ENCODE measurements at regions not wholly inside any gene's neighbourhood (a gene's known extent, or its start where the extent isn't known, plus 50 kb on each side); places are given as distances from the start of the nearest gene placed in this dataset.

- Histone ChIP-seq H3K27me3 (ENCODE audit: control insufficient read depth in 3 of 3, insufficient read depth in 3 of 3, low read length in 3 of 3) (no peaks in the 10 kb centered on the region), H3K36me3 (ENCODE audit: control insufficient read depth in 3 of 3, insufficient read depth in 3 of 3, low read length in 3 of 3) (no peaks in the 10 kb centered on the region), H3K9me3 (ENCODE audit: control insufficient read depth in 3 of 3, low read length in 3 of 3) (no peaks in the 10 kb centered on the region), H3K4me3 (ENCODE audit: low read length in 3 of 3) (no peak overlapping the region), H3K4me1 (ENCODE audit: control insufficient read depth in 3 of 3, insufficient read depth in 3 of 3, low read length in 3 of 3) (peaks cover 0 to 4% (median 0%) of the 10 kb centered on the region in 3 donors), H3K9ac (ENCODE audit: low read depth in 1 of 3, low read length in 3 of 3) (no peak overlapping the region), H3K27ac (ENCODE audit: low read depth, low read length) (no peak overlapping the region)
Observed at GRCh38 chr6:14736554-14736953, 509.3 kb upstream of the JARID2 start.

GRCh38 chr6:14738497-14738896 lies 507.4 kb upstream of the JARID2 start:
- Histone ChIP-seq H3K9ac (ENCODE audit: low read depth in 1 of 3, low read length in 3 of 3) (no peak overlapping the region), H3K9me3 (ENCODE audit: control insufficient read depth in 3 of 3, low read length in 3 of 3) (no peaks in the 10 kb centered on the region), H3K36me3 (ENCODE audit: control insufficient read depth in 3 of 3, insufficient read depth in 3 of 3, low read length in 3 of 3) (no peaks in the 10 kb centered on the region), H3K27me3 (ENCODE audit: control insufficient read depth in 3 of 3, insufficient read depth in 3 of 3, low read length in 3 of 3) (no peaks in the 10 kb centered on the region), H3K4me3 (ENCODE audit: low read length in 3 of 3) (no peak overlapping the region), H3K4me1 (ENCODE audit: control insufficient read depth in 3 of 3, insufficient read depth in 3 of 3, low read length in 3 of 3) (peaks cover 0 to 8% (median 0%) of the 10 kb centered on the region in 3 donors), H3K27ac (ENCODE audit: low read depth, low read length) (no peak overlapping the region)

GRCh38 chr6:14738933-14739332 lies 506.9 kb upstream of the JARID2 start:
- Histone ChIP-seq H3K36me3 (ENCODE audit: control insufficient read depth in 3 of 3, insufficient read depth in 3 of 3, low read length in 3 of 3) (no peaks in the 10 kb centered on the region), H3K9ac (ENCODE audit: low read depth in 1 of 3, low read length in 3 of 3) (no peak overlapping the region), H3K27me3 (ENCODE audit: control insufficient read depth in 3 of 3, insufficient read depth in 3 of 3, low read length in 3 of 3) (no peaks in the 10 kb centered on the region), H3K27ac (ENCODE audit: low read depth, low read length) (no peak overlapping the region), H3K4me1 (ENCODE audit: control insufficient read depth in 3 of 3, insufficient read depth in 3 of 3, low read length in 3 of 3) (peaks cover 0 to 8% (median 0%) of the 10 kb centered on the region in 3 donors), H3K4me3 (ENCODE audit: low read length in 3 of 3) (no peak overlapping the region), H3K9me3 (ENCODE audit: control insufficient read depth in 3 of 3, low read length in 3 of 3) (no peaks in the 10 kb centered on the region)

- Histone ChIP-seq H3K9ac (ENCODE audit: low read depth in 1 of 3, low read length in 3 of 3) (no peak overlapping the region), H3K4me1 (ENCODE audit: control insufficient read depth in 3 of 3, insufficient read depth in 3 of 3, low read length in 3 of 3) (peaks cover 0 to 8% (median 0%) of the 10 kb centered on the region in 3 donors), H3K4me3 (ENCODE audit: low read length in 3 of 3) (no peak overlapping the region), H3K27ac (ENCODE audit: low read depth, low read length) (no peak overlapping the region), H3K27me3 (ENCODE audit: control insufficient read depth in 3 of 3, insufficient read depth in 3 of 3, low read length in 3 of 3) (no peaks in the 10 kb centered on the region), H3K9me3 (ENCODE audit: control insufficient read depth in 3 of 3, low read length in 3 of 3) (no peaks in the 10 kb centered on the region), H3K36me3 (ENCODE audit: control insufficient read depth in 3 of 3, insufficient read depth in 3 of 3, low read length in 3 of 3) (no peaks in the 10 kb centered on the region)
Observed at GRCh38 chr6:14739827-14740226, 506.0 kb upstream of the JARID2 start.

DNA sequence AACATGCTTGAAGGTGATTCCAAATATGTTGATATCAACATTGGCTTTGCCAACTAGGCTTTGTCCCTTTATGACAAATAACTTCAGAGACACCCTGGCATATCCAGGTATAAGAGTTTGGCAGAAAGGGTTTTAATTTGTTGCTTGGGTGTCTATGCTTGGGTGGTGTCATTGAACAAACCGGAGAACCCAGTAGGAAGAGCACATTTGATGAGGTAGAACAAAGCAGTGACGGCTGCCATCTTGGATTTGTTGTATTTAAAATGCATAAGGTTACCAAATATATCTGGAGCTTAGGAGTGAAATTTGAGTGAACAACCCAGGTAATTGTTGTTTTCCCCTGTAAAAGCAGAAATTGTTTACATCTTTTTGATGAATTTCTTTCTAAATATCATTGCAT lies 503.7 kb upstream of the JARID2 start:
- Histone ChIP-seq H3K9ac (ENCODE audit: low read depth in 1 of 3, low read length in 3 of 3) (no peak overlapping the region), H3K4me3 (ENCODE audit: low read length in 3 of 3) (no peak overlapping the region), H3K27me3 (ENCODE audit: control insufficient read depth in 3 of 3, insufficient read depth in 3 of 3, low read length in 3 of 3) (no peaks in the 10 kb centered on the region), H3K9me3 (ENCODE audit: control insufficient read depth in 3 of 3, low read length in 3 of 3) (no peaks in the 10 kb centered on the region), H3K4me1 (ENCODE audit: control insufficient read depth in 3 of 3, insufficient read depth in 3 of 3, low read length in 3 of 3) (peaks cover 0 to 4% (median 0%) of the 10 kb centered on the region in 3 donors), H3K27ac (ENCODE audit: low read depth, low read length) (no peak overlapping the region), H3K36me3 (ENCODE audit: control insufficient read depth in 3 of 3, insufficient read depth in 3 of 3, low read length in 3 of 3) (no peaks in the 10 kb centered on the region)

- no peaks in the 10 kb centered on the region for H3K36me3 ChIP-seq (ENCODE audit: control insufficient read depth in 3 of 3, insufficient read depth in 3 of 3, low read length in 3 of 3)
- H3K27me3 ChIP-seq (ENCODE audit: control insufficient read depth in 3 of 3, insufficient read depth in 3 of 3, low read length in 3 of 3), result no peaks in the 10 kb centered on the region
- H3K9me3 ChIP-seq (ENCODE audit: control insufficient read depth in 3 of 3, low read length in 3 of 3), result no peaks in the 10 kb centered on the region
- H3K4me3 ChIP-seq (ENCODE audit: low read length in 3 of 3), result no peak overlapping the region
- H3K27ac ChIP-seq (ENCODE audit: low read depth, low read length), result no peak overlapping the region
- H3K4me1 ChIP-seq (ENCODE audit: control insufficient read depth in 3 of 3, insufficient read depth in 3 of 3, low read length in 3 of 3), result peaks cover 0 to 4% (median 0%) of the 10 kb centered on the region in 3 donors
- no peak overlapping the region for H3K9ac ChIP-seq (ENCODE audit: low read depth in 1 of 3, low read length in 3 of 3)
Observed at GRCh38 chr6:14742680-14743079, 503.2 kb upstream of the JARID2 start.

- Histone ChIP-seq H3K27ac (ENCODE audit: low read depth, low read length) (peak overlapping the region; percentile 59), H3K27me3 (ENCODE audit: control insufficient read depth in 3 of 3, insufficient read depth in 3 of 3, low read length in 3 of 3) (no peaks in the 10 kb centered on the region), H3K4me1 (ENCODE audit: control insufficient read depth in 3 of 3, insufficient read depth in 3 of 3, low read length in 3 of 3) (peaks cover 0 to 4% (median 0%) of the 10 kb centered on the region in 3 donors), H3K9ac (ENCODE audit: low read depth in 1 of 3, low read length in 3 of 3) (no peak overlapping the region), H3K4me3 (ENCODE audit: low read length in 3 of 3) (no peak overlapping the region), H3K36me3 (ENCODE audit: control insufficient read depth in 3 of 3, insufficient read depth in 3 of 3, low read length in 3 of 3) (no peaks in the 10 kb centered on the region), H3K9me3 (ENCODE audit: control insufficient read depth in 3 of 3, low read length in 3 of 3) (no peaks in the 10 kb centered on the region)
Observed at GRCh38 chr6:14743144-14743473, 502.8 kb upstream of the JARID2 start.

DNA sequence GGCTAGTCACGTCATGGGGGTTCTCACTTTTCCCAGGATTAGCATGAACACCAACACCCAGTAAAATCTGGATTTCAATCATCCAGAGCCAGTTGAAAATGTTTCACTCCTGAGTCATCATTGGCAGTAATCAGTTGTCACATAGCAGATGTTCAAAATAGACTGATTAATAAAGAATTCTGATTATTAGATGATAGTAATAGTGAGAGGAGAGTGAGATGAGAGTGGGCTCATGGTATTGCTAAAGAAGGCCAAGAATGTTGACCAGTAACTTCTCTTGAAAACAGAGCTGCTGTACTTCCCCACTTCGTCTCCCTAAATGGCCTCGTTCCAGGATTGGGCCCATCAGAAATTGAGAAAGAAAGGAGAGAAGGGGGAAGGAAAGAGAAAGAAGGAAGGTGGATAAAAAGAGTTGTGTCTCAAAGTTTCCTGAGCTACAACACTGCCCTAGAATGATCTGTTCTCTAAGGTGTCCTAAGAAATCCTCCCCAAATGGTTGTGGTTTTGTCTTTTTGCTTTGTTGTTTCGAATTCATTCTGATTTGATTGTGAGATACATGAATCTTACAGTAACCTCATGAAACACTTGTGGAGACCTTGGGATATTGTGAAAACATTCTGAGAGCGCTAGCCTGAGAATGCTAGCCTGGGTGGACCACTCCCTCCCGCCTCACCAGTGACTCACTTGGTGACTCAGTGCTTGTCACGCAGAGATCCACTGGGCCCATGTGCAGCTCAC lies 502.2 kb upstream of the JARID2 start:
- Histone ChIP-seq H3K9ac (ENCODE audit: low read depth in 1 of 3, low read length in 3 of 3) (no peak overlapping the region), H3K36me3 (ENCODE audit: control insufficient read depth in 3 of 3, insufficient read depth in 3 of 3, low read length in 3 of 3) (no peaks in the 10 kb centered on the region), H3K4me3 (ENCODE audit: low read length in 3 of 3) (no peak overlapping the region), H3K4me1 (ENCODE audit: control insufficient read depth in 3 of 3, insufficient read depth in 3 of 3, low read length in 3 of 3) (peaks cover 0 to 4% (median 0%) of the 10 kb centered on the region in 3 donors), H3K27me3 (ENCODE audit: control insufficient read depth in 3 of 3, insufficient read depth in 3 of 3, low read length in 3 of 3) (no peaks in the 10 kb centered on the region), H3K27ac (ENCODE audit: low read depth, low read length) (peak overlapping the region; percentile 59), H3K9me3 (ENCODE audit: control insufficient read depth in 3 of 3, low read length in 3 of 3) (no peaks in the 10 kb centered on the region)

DNA sequence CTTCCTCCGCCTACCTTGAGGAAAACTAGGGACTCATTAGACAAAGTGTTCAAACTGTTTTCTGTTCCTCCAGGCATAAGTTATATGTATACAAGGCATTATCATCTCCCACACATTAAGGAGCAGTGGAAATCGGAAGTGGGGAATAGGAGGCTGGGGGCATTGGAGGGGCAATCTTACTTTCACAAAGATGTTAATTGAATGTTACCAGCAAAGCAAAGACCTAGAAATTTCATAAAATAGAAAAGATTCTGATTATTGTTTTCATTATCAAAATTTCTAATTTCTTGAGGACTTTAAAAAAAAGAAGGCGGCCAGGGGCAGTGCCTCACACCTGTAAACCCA lies 501.7 kb upstream of the JARID2 start:
- H3K36me3 ChIP-seq (ENCODE audit: control insufficient read depth in 3 of 3, insufficient read depth in 3 of 3, low read length in 3 of 3), result no peaks in the 10 kb centered on the region
- no peak overlapping the region for H3K27ac ChIP-seq (ENCODE audit: low read depth, low read length)

DNA sequence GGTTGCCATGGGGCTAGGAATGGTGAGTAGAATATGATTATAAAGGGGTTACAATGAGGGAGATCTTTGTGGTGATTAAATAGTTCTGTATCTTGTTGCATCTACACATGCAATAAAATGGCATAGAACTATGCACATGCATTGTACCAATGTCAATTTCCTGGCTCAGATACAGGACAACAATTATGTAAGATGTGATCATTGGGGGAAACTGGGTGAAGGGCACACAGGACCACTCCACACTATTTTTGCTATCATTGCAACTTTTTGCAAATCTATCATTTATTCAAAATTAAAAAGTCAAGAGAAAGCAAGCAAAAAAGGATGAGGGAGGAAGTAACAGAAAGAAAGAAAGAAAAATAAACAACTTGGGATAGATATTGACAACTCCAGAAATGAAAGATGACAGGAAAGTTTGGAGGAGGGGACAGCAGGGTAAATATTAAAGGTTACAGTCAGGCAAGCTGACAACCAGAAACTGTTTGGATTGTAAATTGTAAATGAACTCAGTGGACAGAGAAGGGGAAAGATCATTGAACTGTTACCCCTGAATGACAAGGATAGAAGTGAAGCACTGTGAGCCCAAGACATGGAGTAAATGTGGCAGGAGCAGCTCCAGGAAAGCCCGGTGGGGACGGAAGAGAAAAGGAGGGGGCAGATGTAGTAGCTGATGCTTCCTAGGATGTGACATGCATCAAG lies 499.6 kb upstream of the JARID2 start:
- no peaks in the 10 kb centered on the region for H3K36me3 ChIP-seq (ENCODE audit: control insufficient read depth in 3 of 3, insufficient read depth in 3 of 3, low read length in 3 of 3)
- no peak overlapping the region for H3K9ac ChIP-seq (ENCODE audit: low read depth in 1 of 3, low read length in 3 of 3)
- H3K4me3 ChIP-seq (ENCODE audit: low read length in 3 of 3), result no peak overlapping the region
- H3K4me1 ChIP-seq (ENCODE audit: control insufficient read depth in 3 of 3, insufficient read depth in 3 of 3, low read length in 3 of 3), result peaks cover 0 to 4% (median 0%) of the 10 kb centered on the region in 3 donors
- H3K27ac ChIP-seq (ENCODE audit: low read depth, low read length), result no peak overlapping the region
- no peaks in the 10 kb centered on the region for H3K27me3 ChIP-seq (ENCODE audit: control insufficient read depth in 3 of 3, insufficient read depth in 3 of 3, low read length in 3 of 3)
- H3K9me3 ChIP-seq (ENCODE audit: control insufficient read depth in 3 of 3, low read length in 3 of 3), result no peaks in the 10 kb centered on the region

More for the DNA sequence above, 501.7 kb upstream of the JARID2 start:
- H3K9me3 ChIP-seq (ENCODE audit: control insufficient read depth in 3 of 3, low read length in 3 of 3), result no peaks in the 10 kb centered on the region
- H3K9ac ChIP-seq (ENCODE audit: low read depth in 1 of 3, low read length in 3 of 3), result no peak overlapping the region
- H3K27me3 ChIP-seq (ENCODE audit: control insufficient read depth in 3 of 3, insufficient read depth in 3 of 3, low read length in 3 of 3), result no peaks in the 10 kb centered on the region
- peaks cover 0 to 4% (median 0%) of the 10 kb centered on the region in 3 donors for H3K4me1 ChIP-seq (ENCODE audit: control insufficient read depth in 3 of 3, insufficient read depth in 3 of 3, low read length in 3 of 3)
- no peak overlapping the region for H3K4me3 ChIP-seq (ENCODE audit: low read length in 3 of 3)
